ENCODE measurements at regions not wholly inside any gene's neighbourhood (a gene's known extent, or its start where the extent isn't known, plus 50 kb on each side); places are given as distances from the start of the nearest gene placed in this dataset.

GRCh38 chr18:67300498-67300897 lies 216.0 kb downstream of the DSEL start:
- H3K4me1 Mint-ChIP-seq: peaks cover 5 to 13% (median 8%) of the 10 kb centered on the region in 4 donors
- Histone ChIP-seq H3K36me3 (ENCODE audit: insufficient read depth, low read length) (no peaks in the 10 kb centered on the region), H3K9me3 (ENCODE audit: control insufficient read depth in 1 of 2, low read length in 2 of 2) (peaks cover 0 to 6% of the 10 kb centered on the region in 2 donors), H3K27me3 (ENCODE audit: insufficient read depth, low read length) (no peaks in the 10 kb centered on the region), H3K27ac (ENCODE audit: low read depth, low read length) (no peak overlapping the region), H3K4me1 (ENCODE audit: insufficient read depth, low read length) (peaks cover 10% of the 10 kb centered on the region), H3K4me3 (ENCODE audit: low read length in 2 of 2) (no peak overlapping the region)
- peak; percentile 12 to 48 (median 23) for DNase-seq
- intact Hi-C loops (cut with micrococcal nuclease): no loop called here
- no peak overlapping the region for H3K27ac Mint-ChIP-seq
- H3K9me3 Mint-ChIP-seq: peaks cover 2 to 25% (median 14%) of the 10 kb centered on the region in 8 donors
- ChIA-PET POLR2A (ENCODE audit: partially characterized antibody) (no interaction called here), CTCF (ENCODE audit: partially characterized antibody) (no interaction called here)
- H3K4me3 Mint-ChIP-seq: no peak overlapping the region
- peaks cover 3 to 9% of the 10 kb centered on the region in 2 donors for H3K36me3 Mint-ChIP-seq
- H3K27me3 Mint-ChIP-seq: no peaks in the 10 kb centered on the region

GRCh38 chr18:67292814-67293213 lies 223.7 kb downstream of the DSEL start:
- Mint-ChIP-seq H3K27me3 (peaks cover 2% of the 10 kb centered on the region in 2 donors), H3K4me3 (no peak overlapping the region), H3K9me3 (peaks cover 0 to 9% (median 0%) of the 10 kb centered on the region in 8 donors), H3K36me3 (no peaks in the 10 kb centered on the region), H3K27ac (no peak overlapping the region), H3K4me1 (no peaks in the 10 kb centered on the region)
- Histone ChIP-seq H3K4me3 (ENCODE audit: low read length in 2 of 2) (no peak overlapping the region), H3K9me3 (ENCODE audit: control insufficient read depth in 1 of 2, low read length in 2 of 2) (no peaks in the 10 kb centered on the region), H3K36me3 (ENCODE audit: insufficient read depth, low read length) (no peaks in the 10 kb centered on the region), H3K27me3 (ENCODE audit: insufficient read depth, low read length) (no peaks in the 10 kb centered on the region), H3K27ac (ENCODE audit: low read depth, low read length) (no peak overlapping the region), H3K4me1 (ENCODE audit: insufficient read depth, low read length) (no peaks in the 10 kb centered on the region)
- ChIA-PET POLR2A (ENCODE audit: partially characterized antibody) (no interaction called here), CTCF (ENCODE audit: partially characterized antibody) (interaction anchor here (1.4 kb wide), 1 partner anchor 14 kb away, joined by 4 read pairs; no protein-coding TSS in a partner anchor)
- intact Hi-C loops (cut with micrococcal nuclease): no loop called here
- no peak for DNase-seq

- H3K36me3 ChIP-seq (ENCODE audit: insufficient read depth, low read length): no peaks in the 10 kb centered on the region
- H3K4me3 ChIP-seq (ENCODE audit: low read length in 2 of 2): no peak overlapping the region
- CTCF ChIA-PET (ENCODE audit: partially characterized antibody): no interaction called here
- Mint-ChIP-seq H3K9me3 (peaks cover 0 to 5% (median 0%) of the 10 kb centered on the region in 8 donors), H3K36me3 (no peaks in the 10 kb centered on the region), H3K27me3 (peaks cover 2 to 3% of the 10 kb centered on the region in 2 donors), H3K27ac (no peak overlapping the region), H3K4me3 (no peak overlapping the region), H3K4me1 (no peaks in the 10 kb centered on the region)
- no peak for DNase-seq
- H3K27ac ChIP-seq (ENCODE audit: low read depth, low read length): no peak overlapping the region
- no peaks in the 10 kb centered on the region for H3K27me3 ChIP-seq (ENCODE audit: insufficient read depth, low read length)
- no peaks in the 10 kb centered on the region for H3K4me1 ChIP-seq (ENCODE audit: insufficient read depth, low read length)
- H3K9me3 ChIP-seq (ENCODE audit: control insufficient read depth in 1 of 2, low read length in 2 of 2): no peaks in the 10 kb centered on the region
- intact Hi-C loops (cut with micrococcal nuclease): no loop called here
- POLR2A ChIA-PET (ENCODE audit: partially characterized antibody): no interaction called here
Observed at GRCh38 chr18:67290421-67290820, 226.1 kb downstream of the DSEL start.

- POLR2A ChIA-PET (ENCODE audit: partially characterized antibody): no interaction called here
- CTCF ChIA-PET (ENCODE audit: partially characterized antibody): no interaction called here
Observed at GRCh38 chr18:67285583-67285982, 230.9 kb downstream of the DSEL start.

GRCh38 chr18:67282796-67283195 lies 233.7 kb downstream of the DSEL start:
- no peaks in the 10 kb centered on the region for H3K36me3 ChIP-seq (ENCODE audit: insufficient read depth, low read length)
- H3K27ac ChIP-seq (ENCODE audit: low read depth, low read length): no peak overlapping the region
- Mint-ChIP-seq H3K27ac (no peak overlapping the region), H3K4me1 (no peaks in the 10 kb centered on the region), H3K36me3 (no peaks in the 10 kb centered on the region), H3K4me3 (no peak overlapping the region), H3K9me3 (no peaks in the 10 kb centered on the region), H3K27me3 (peaks cover 2% of the 10 kb centered on the region in 2 donors)
- CTCF ChIA-PET (ENCODE audit: partially characterized antibody): no interaction called here
- H3K9me3 ChIP-seq (ENCODE audit: control insufficient read depth in 1 of 2, low read length in 2 of 2): no peaks in the 10 kb centered on the region
- POLR2A ChIA-PET (ENCODE audit: partially characterized antibody): no interaction called here
- H3K4me1 ChIP-seq (ENCODE audit: insufficient read depth, low read length): no peaks in the 10 kb centered on the region
- intact Hi-C loops (cut with micrococcal nuclease): no loop called here
- H3K4me3 ChIP-seq (ENCODE audit: low read length in 2 of 2): no peak overlapping the region
- no peaks in the 10 kb centered on the region for H3K27me3 ChIP-seq (ENCODE audit: insufficient read depth, low read length)
- no peak for DNase-seq

More at GRCh38 chr18:67285583-67285982, 230.9 kb downstream of the DSEL start:
- no peaks in the 10 kb centered on the region for H3K4me1 Mint-ChIP-seq
- H3K27ac ChIP-seq (ENCODE audit: low read depth, low read length): no peak overlapping the region
- H3K27me3 Mint-ChIP-seq: peaks cover 2% of the 10 kb centered on the region in 2 donors
- no peak for DNase-seq
- H3K9me3 ChIP-seq (ENCODE audit: control insufficient read depth in 1 of 2, low read length in 2 of 2): no peaks in the 10 kb centered on the region
- H3K27me3 ChIP-seq (ENCODE audit: insufficient read depth, low read length): no peaks in the 10 kb centered on the region
- no peak overlapping the region for H3K27ac Mint-ChIP-seq
- intact Hi-C loops (cut with micrococcal nuclease): no loop called here
- H3K36me3 ChIP-seq (ENCODE audit: insufficient read depth, low read length): no peaks in the 10 kb centered on the region
- no peak overlapping the region for H3K4me3 Mint-ChIP-seq
- no peaks in the 10 kb centered on the region for H3K4me1 ChIP-seq (ENCODE audit: insufficient read depth, low read length)
- H3K36me3 Mint-ChIP-seq: no peaks in the 10 kb centered on the region
- no peaks in the 10 kb centered on the region for H3K9me3 Mint-ChIP-seq
- no peak overlapping the region for H3K4me3 ChIP-seq (ENCODE audit: low read length in 2 of 2)

GRCh38 chr18:67281746-67282145 lies 234.8 kb downstream of the DSEL start:
- H3K9me3 ChIP-seq (ENCODE audit: control insufficient read depth in 1 of 2, low read length in 2 of 2): no peaks in the 10 kb centered on the region
- intact Hi-C loops (cut with micrococcal nuclease): no loop called here
- no peak overlapping the region for H3K27ac ChIP-seq (ENCODE audit: low read depth, low read length)
- Mint-ChIP-seq H3K4me3 (no peak overlapping the region), H3K27ac (no peak overlapping the region), H3K36me3 (no peaks in the 10 kb centered on the region), H3K27me3 (peaks cover 0 to 2% of the 10 kb centered on the region in 2 donors), H3K4me1 (no peaks in the 10 kb centered on the region), H3K9me3 (no peaks in the 10 kb centered on the region)
- ChIA-PET POLR2A (ENCODE audit: partially characterized antibody) (no interaction called here), CTCF (ENCODE audit: partially characterized antibody) (no interaction called here)
- no peaks in the 10 kb centered on the region for H3K4me1 ChIP-seq (ENCODE audit: insufficient read depth, low read length)
- no peaks in the 10 kb centered on the region for H3K27me3 ChIP-seq (ENCODE audit: insufficient read depth, low read length)
- no peaks in the 10 kb centered on the region for H3K36me3 ChIP-seq (ENCODE audit: insufficient read depth, low read length)
- DNase-seq: no peak
- no peak overlapping the region for H3K4me3 ChIP-seq (ENCODE audit: low read length in 2 of 2)

GRCh38 chr18:67280486-67281242 lies 235.9 kb downstream of the DSEL start:
- Mint-ChIP-seq H3K27me3 (peaks cover 0 to 2% of the 10 kb centered on the region in 2 donors), H3K4me1 (no peaks in the 10 kb centered on the region), H3K9me3 (no peaks in the 10 kb centered on the region), H3K27ac (no peak overlapping the region), H3K36me3 (no peaks in the 10 kb centered on the region), H3K4me3 (no peak overlapping the region)
- Histone ChIP-seq H3K4me1 (ENCODE audit: insufficient read depth, low read length) (no peaks in the 10 kb centered on the region), H3K9me3 (ENCODE audit: control insufficient read depth in 1 of 2, low read length in 2 of 2) (no peaks in the 10 kb centered on the region), H3K27me3 (ENCODE audit: insufficient read depth, low read length) (no peaks in the 10 kb centered on the region), H3K4me3 (ENCODE audit: low read length in 2 of 2) (no peak overlapping the region), H3K27ac (ENCODE audit: low read depth, low read length) (no peak overlapping the region), H3K36me3 (ENCODE audit: insufficient read depth, low read length) (no peaks in the 10 kb centered on the region)
- CTCF ChIA-PET (ENCODE audit: partially characterized antibody): interaction anchor here (0.9 kb wide), 1 partner anchor 8 kb away, joined by 3 read pairs; no protein-coding TSS in a partner anchor
- POLR2A ChIA-PET (ENCODE audit: partially characterized antibody): no interaction called here
- DNase-seq: no peak
- intact Hi-C loops (cut with micrococcal nuclease): no loop called here
